HTR-8/SVneo (cell line): ENCODE measurements at regions not wholly inside any gene's neighbourhood (a gene's known extent, or its start where the extent isn't known, plus 50 kb on each side); places are given as distances from the start of the nearest gene placed in this dataset.
"Not testable (repeated sequence)": the region's sequence is repeated elsewhere in the genome, so short reads cannot be mapped to it uniquely, and the experiment has no call there.

Source experiments
- DNase-seq: peaks from one replicate; pipeline ENCODE4 v3.0.0; 2011; ENCODE audit warnings: low spot score, mixed read lengths; ENCODE audit not compliant: insufficient read length
- FAIRE-seq: peaks from 2 replicates; lab custom pipeline; 2011; peaks lifted over from hg19 to GRCh38; lab: Jason Lieb, UNC

DNA sequence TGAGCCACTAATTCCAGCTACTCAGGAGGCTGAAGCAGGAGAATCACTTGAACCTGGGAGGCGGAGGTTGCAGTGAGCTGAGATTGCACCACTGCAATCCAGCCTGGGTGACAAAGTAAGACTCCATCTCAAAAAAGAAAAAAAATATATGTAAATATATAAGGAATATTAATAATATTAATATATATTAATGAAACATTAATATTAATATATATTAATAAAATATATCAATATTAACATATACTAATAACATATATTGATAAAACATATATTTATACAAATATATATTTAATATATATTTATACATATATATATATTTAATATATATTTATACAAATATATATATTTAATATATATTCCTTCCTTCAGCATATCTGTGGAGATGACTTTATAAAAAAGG is 338.0 kb downstream of the NPIPA8 start:
- FAIRE-seq = no peak

GRCh38 chr16:17994027-17994426 is 342.5 kb downstream of the NPIPA8 start:
- DNase-seq (no peak), FAIRE-seq (no peak)

More for the DNA sequence above, 338.0 kb downstream of the NPIPA8 start:
- no peak for DNase-seq

DNA sequence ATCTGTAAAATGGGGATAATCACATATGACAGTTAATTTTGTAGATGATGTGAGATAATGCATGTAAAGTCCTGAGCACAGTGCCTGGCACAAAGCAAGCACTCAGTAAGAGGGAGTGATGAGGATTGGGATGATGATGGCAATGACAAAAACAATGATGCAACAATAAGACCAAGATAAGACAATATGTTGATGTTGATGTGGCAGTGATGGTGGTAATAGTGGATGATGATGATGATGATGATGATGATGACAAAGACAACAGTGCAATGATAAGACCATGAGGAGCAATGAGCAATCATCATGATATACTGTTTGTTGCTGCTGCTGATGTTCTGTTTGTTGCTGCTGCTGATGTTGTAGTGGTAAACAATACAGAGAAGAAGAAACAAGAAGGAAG is 344.1 kb downstream of the NPIPA8 start:
- no peak for DNase-seq
- FAIRE-seq = no peak

GRCh38 chr16:17989255-17989654 is 347.3 kb downstream of the NPIPA8 start:
- no peak for DNase-seq
- FAIRE-seq = no peak

DNA sequence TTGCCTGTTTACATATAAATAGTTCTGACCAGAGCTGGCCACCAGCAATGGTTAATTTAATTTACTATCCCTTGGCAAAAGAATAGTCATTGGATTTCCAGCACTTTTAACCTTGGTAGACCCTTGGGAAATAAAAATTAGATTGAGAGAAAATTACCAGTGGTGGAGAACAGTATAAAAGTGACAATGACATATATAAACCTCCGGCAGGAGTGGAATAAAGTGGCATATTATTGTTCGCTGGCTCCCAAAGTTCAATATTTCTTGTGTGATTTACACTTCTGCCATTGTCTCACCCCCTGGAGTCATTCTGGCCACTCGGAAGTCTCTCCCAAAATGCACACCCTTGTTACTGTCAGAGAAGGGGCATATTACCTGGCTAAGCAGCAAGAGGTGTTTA is 347.7 kb downstream of the NPIPA8 start:
- DNase-seq (no peak), FAIRE-seq (no peak)

GRCh38 chr16:17986991-17987390 is 349.5 kb downstream of the NPIPA8 start:
- DNase-seq (no peak), FAIRE-seq (no peak)

DNA sequence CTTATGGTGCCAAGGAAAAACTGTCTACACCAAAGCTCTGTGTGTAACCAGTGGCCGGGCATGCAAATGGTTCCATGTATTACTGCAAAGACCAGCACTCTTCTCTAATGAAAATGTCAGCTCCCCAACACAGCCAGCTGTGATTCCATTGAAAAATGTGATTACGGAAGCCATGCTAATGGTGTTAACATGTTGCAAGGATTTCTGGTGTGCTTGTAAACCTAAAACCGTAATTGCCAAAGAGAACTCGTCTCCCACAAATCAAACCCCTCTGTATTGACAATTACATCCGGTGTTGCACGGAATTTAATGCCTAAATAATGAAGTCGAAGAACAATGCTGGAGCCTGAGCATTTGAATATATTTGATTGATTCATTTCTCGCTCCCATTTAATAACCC is 351.7 kb downstream of the NPIPA8 start:
- DNase-seq (no peak), FAIRE-seq (no peak)

DNA sequence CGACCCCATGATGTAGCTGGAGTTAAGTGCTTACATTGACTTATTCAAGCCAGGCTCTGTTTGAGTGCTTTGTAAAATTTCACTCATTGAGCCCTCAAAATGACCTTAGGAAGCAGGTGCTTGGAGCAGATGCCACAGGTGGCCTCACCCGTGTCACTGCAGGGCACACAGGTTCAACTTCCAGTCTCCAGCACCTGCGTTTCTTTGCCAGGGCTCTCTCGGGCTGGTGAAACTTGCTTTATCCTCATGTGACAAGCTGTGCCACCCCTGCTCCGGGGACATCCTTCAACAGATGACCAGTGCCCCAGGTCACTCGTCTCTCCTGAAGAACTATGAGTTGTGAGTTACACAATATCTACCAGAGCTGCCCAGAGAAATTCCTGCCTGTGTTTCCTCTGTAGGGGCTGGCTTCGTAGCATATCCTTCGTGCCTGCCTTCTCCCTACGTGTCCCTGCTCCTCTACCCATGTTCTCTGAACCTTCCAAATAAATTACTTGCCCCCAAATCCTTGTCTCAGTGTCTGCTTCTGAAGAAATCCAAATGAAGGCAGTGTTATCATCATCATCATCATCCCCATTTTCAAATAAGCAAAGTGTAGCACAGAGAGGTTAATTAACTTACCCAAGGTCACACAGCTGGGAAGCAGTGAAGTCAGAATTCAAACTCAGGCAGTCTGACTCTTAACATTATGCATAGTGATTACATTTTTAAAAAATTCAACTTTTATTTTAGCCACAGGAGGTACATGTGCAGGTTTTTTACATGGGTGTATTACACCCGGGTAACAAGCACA is 352.5 kb downstream of the NPIPA8 start:
- FAIRE-seq = no peak

GRCh38 chr16:17983114-17983513 is 353.4 kb downstream of the NPIPA8 start:
- no peak for DNase-seq
- no peak for FAIRE-seq

More for the DNA sequence above, 352.5 kb downstream of the NPIPA8 start:
- no peak for DNase-seq

- FAIRE-seq = no peak
- DNase-seq = no peak
Observed at GRCh38 chr16:17977260-17977659, 359.3 kb downstream of the NPIPA8 start.

- DNase-seq = no peak
- no peak for FAIRE-seq
Observed at GRCh38 chr16:17972460-17972943, 364.0 kb downstream of the NPIPA8 start.

DNA sequence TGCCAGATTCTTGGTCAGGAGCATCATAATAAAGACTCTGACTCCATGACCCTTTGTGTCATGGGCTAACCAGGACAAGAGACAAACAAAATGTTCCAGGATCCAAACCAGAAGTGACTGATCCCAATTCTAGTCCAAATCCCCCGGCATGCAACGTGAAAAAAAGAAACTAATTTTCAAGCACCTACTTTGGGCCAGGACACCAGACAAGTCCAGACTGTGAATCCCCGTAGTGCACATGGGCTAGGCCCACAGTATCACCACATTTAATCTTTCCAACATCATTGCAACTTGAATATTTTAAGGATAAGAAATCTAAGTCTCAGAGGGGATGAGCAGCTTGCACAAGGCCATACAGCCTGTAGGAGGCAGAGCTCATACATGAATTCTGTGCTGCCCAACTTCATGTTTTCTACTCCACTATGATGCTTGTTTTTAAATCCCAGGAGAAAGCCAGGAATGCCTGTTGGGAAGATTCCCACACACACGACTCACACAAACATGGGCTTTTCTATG is 365.7 kb downstream of the NPIPA8 start:
- FAIRE-seq (no peak), DNase-seq (no peak)

GRCh38 chr16:17970157-17970765 is 366.3 kb downstream of the NPIPA8 start:
- FAIRE-seq = no peak

DNA sequence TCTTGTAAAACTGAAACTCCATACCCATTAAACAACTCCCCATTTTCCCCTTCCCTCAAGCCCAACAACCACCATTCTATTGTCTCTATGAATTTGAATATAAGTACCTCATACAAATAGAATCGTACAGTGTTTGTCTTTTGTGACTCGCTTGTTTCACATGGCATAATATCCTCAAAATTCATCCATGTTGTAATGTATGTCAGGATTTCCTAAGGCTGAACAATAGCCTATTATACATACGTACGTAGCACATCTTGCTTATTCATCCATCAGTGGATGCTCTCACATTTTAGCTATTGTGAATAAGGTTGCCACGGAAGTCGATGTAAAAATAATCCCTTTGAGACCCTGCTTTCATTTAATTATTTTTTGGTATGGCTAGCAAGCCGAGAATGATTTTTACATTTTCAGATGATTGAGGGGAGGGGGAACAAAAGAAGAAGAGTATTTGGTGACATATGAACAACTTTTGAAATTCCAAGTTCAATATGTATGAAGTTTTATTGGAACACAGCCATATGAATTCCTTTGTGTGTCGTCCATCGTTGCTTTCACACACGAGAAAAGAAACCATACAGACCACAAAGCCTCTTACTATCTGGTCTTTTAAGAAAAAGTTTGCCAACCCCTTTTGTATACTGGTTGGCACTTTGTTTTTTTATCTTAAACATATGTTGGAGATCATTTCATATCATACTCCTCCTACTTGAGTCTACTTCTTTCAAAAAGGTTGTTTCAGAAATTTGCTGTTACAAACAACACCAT is 371.2 kb downstream of the NPIPA8 start:
- FAIRE-seq (no peak), DNase-seq (no peak)

More at GRCh38 chr16:17970157-17970765, 366.3 kb downstream of the NPIPA8 start:
- no peak for DNase-seq

DNA sequence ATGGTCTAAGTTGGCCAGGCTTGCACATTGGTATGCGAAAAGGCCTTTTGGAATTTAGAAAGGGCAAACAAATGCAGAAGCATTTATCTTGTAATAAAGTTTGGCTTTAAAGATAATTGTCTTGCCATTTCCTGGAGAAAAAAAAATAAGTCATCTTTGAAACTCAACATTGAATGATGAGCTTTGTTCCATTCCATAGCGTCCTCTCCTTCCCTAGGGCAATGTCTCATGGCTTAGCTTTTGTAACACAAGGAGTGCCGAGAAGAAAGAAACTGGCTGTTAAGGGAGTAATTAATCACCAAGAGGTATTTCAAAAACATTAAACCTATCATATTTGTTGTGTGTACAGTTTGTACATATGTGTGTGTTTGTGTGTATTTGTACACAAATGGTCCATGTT is 372.3 kb downstream of the NPIPA8 start:
- FAIRE-seq = no peak
- no peak for DNase-seq

DNA sequence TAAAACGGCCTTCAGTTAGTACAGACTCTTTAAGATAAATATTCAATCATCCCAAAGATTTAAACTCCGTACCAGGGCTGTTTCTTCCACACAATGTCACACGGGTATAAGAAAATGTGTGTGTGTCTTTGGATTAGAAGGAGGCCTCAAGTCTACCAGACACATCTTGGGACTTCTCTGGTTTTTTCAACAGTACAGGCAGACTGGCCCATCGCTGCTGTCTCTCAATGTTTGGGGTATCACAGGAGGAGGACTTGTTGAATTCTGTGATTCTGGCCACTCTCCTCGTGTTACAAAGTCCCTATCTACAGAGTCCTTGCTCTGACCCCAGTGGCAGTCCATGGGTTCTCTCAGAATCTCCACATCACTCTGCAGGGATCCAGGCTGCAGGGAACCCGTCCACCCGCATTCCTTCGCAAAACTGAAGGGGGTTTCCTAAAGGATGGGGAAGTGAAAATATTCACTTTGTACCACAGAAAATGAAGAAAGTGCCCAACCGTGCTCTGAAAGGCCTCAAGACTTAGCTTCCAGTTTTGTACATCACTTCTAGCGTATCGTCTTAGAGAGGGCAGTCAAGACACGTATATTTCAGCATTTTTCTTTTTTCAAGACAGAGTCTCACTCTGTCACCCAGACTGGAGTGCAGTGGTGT is 373.2 kb downstream of the NPIPA8 start:
- DNase-seq = no peak
- no peak for FAIRE-seq

DNA sequence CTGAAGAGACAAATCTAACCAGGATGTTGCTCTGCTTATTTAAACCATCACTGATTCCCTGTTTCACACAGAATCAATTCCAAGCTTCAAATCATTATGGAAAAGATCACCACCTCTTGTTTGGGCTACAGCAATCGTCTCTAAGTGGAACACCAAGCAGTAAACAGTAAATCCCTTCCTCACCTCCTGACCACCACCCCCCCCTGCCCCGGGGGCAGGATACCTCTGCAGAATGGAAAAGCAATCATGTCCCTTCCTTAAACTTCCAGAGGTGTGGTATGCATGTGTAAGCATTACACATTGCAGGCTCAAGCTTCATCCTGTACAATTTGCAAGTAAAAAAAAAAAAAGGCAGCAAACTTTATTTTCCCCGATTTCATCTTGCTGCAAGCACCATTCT is 373.8 kb downstream of the NPIPA8 start:
- no peak for DNase-seq
- no peak for FAIRE-seq

GRCh38 chr16:17961822-17962221 is 374.7 kb downstream of the NPIPA8 start:
- not testable (repeated sequence) for DNase-seq, FAIRE-seq

DNA sequence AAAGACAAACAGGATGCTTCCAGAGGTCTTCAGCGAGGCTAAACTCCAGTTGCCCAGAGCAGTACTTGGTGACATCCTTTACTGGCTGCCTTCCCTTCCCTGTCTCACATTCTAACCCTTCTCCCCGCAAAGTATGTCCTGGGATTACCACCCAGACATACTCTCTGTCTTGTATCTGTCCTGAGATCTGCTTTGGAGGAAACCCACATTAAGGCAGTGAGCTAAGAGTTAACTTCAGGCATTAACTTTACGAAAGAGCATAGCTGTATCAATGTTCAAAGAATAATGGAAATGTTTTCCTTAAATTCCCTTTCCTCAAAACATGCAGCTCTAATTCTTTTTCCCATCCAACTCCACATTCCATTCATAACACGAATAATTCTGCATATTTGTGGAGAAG is 385.2 kb downstream of the NPIPA8 start:
- no peak for FAIRE-seq
- DNase-seq = no peak

GRCh38 chr16:17949982-17950250 is 386.6 kb downstream of the NPIPA8 start:
- no peak for DNase-seq
- no peak for FAIRE-seq
